ENCODE measurements at regions not wholly inside any gene's neighbourhood (a gene's known extent, or its start where the extent isn't known, plus 50 kb on each side); places are given as distances from the start of the nearest gene placed in this dataset.

- H3K4me3 Mint-ChIP-seq = no peak overlapping the region
- peaks cover 2% of the 10 kb centered on the region for H3K9me3 Mint-ChIP-seq
- H3K36me3 Mint-ChIP-seq (ENCODE audit: low read depth) = no peaks in the 10 kb centered on the region
- CTCF ChIA-PET = no interaction called here
- no peak for DNase-seq
- intact Hi-C loops (cut with micrococcal nuclease) = no loop called here
- H3K27me3 Mint-ChIP-seq (ENCODE audit: low read depth) = no peaks in the 10 kb centered on the region
- no peak overlapping the region for H3K27ac Mint-ChIP-seq
- no peaks in the 10 kb centered on the region for H3K4me1 Mint-ChIP-seq (ENCODE audit: low read depth)
These were observed 571.8 kb upstream of the IL12A start for GRCh38 chr3:159416856-159417255.

GRCh38 chr3:159417761-159418160 is 570.9 kb upstream of the IL12A start:
- intact Hi-C loops (cut with micrococcal nuclease) = no loop called here
- no peaks in the 10 kb centered on the region for H3K36me3 Mint-ChIP-seq (ENCODE audit: low read depth)
- H3K9me3 Mint-ChIP-seq = peaks cover 2% of the 10 kb centered on the region
- CTCF ChIA-PET = no interaction called here
- no peaks in the 10 kb centered on the region for H3K27me3 Mint-ChIP-seq (ENCODE audit: low read depth)
- no peak for DNase-seq
- no peak overlapping the region for H3K4me3 Mint-ChIP-seq
- H3K4me1 Mint-ChIP-seq (ENCODE audit: low read depth) = no peaks in the 10 kb centered on the region
- H3K27ac Mint-ChIP-seq = no peak overlapping the region

GRCh38 chr3:159418571-159419526 is 569.8 kb upstream of the IL12A start:
- no peak for DNase-seq
- no peak overlapping the region for H3K4me3 Mint-ChIP-seq
- CTCF ChIA-PET = no interaction called here
- intact Hi-C loops (cut with micrococcal nuclease) = no loop called here
- H3K4me1 Mint-ChIP-seq (ENCODE audit: low read depth) = no peaks in the 10 kb centered on the region
- no peaks in the 10 kb centered on the region for H3K27me3 Mint-ChIP-seq (ENCODE audit: low read depth)
- H3K27ac Mint-ChIP-seq = no peak overlapping the region
- peaks cover 2% of the 10 kb centered on the region for H3K9me3 Mint-ChIP-seq
- H3K36me3 Mint-ChIP-seq (ENCODE audit: low read depth) = no peaks in the 10 kb centered on the region

- intact Hi-C loops (cut with micrococcal nuclease) = no loop called here
- CTCF ChIA-PET = no interaction called here
- no peak overlapping the region for H3K4me3 Mint-ChIP-seq
- peaks cover 5% of the 10 kb centered on the region for H3K9me3 Mint-ChIP-seq
- DNase-seq = no peak
- H3K4me1 Mint-ChIP-seq (ENCODE audit: low read depth) = no peaks in the 10 kb centered on the region
- no peaks in the 10 kb centered on the region for H3K36me3 Mint-ChIP-seq (ENCODE audit: low read depth)
- H3K27me3 Mint-ChIP-seq (ENCODE audit: low read depth) = no peaks in the 10 kb centered on the region
- no peak overlapping the region for H3K27ac Mint-ChIP-seq
These were observed 558.9 kb upstream of the IL12A start for GRCh38 chr3:159429702-159430101.

GRCh38 chr3:159432682-159433340 is 555.8 kb upstream of the IL12A start:
- H3K4me3 Mint-ChIP-seq = no peak overlapping the region
- H3K4me1 Mint-ChIP-seq (ENCODE audit: low read depth) = no peaks in the 10 kb centered on the region

GRCh38 chr3:159439346-159439745 is 549.3 kb upstream of the IL12A start:
- CTCF ChIA-PET = no interaction called here
- no peak for DNase-seq
- no peak overlapping the region for H3K4me3 Mint-ChIP-seq
- no peaks in the 10 kb centered on the region for H3K36me3 Mint-ChIP-seq (ENCODE audit: low read depth)
- peaks cover 3% of the 10 kb centered on the region for H3K27me3 Mint-ChIP-seq (ENCODE audit: low read depth)
- H3K4me1 Mint-ChIP-seq (ENCODE audit: low read depth) = no peaks in the 10 kb centered on the region
- intact Hi-C loops (cut with micrococcal nuclease) = no loop called here
- no peaks in the 10 kb centered on the region for H3K9me3 Mint-ChIP-seq
- H3K27ac Mint-ChIP-seq = no peak overlapping the region

More at GRCh38 chr3:159432682-159433340, 555.8 kb upstream of the IL12A start:
- no peak overlapping the region for H3K27ac Mint-ChIP-seq
- DNase-seq = no peak
- no peaks in the 10 kb centered on the region for H3K36me3 Mint-ChIP-seq (ENCODE audit: low read depth)
- CTCF ChIA-PET = no interaction called here
- peaks cover 5% of the 10 kb centered on the region for H3K9me3 Mint-ChIP-seq
- intact Hi-C loops (cut with micrococcal nuclease) = no loop called here
- H3K27me3 Mint-ChIP-seq (ENCODE audit: low read depth) = no peaks in the 10 kb centered on the region

- CTCF ChIA-PET = no interaction called here
- DNase-seq = no peak
- Mint-ChIP-seq H3K27ac (no peak overlapping the region), H3K36me3 (ENCODE audit: low read depth) (no peaks in the 10 kb centered on the region), H3K27me3 (ENCODE audit: low read depth) (peaks cover 3% of the 10 kb centered on the region), H3K4me1 (ENCODE audit: low read depth) (no peaks in the 10 kb centered on the region), H3K9me3 (peaks cover 2% of the 10 kb centered on the region), H3K4me3 (no peak overlapping the region)
- intact Hi-C loops (cut with micrococcal nuclease) = no loop called here
These were observed 547.4 kb upstream of the IL12A start for GRCh38 chr3:159441279-159441678.

GRCh38 chr3:159443266-159443665 is 545.4 kb upstream of the IL12A start:
- CTCF ChIA-PET = no interaction called here
- H3K9me3 Mint-ChIP-seq = peaks cover 2% of the 10 kb centered on the region
- no peaks in the 10 kb centered on the region for H3K36me3 Mint-ChIP-seq (ENCODE audit: low read depth)
- no peak for DNase-seq
- H3K4me1 Mint-ChIP-seq (ENCODE audit: low read depth) = no peaks in the 10 kb centered on the region
- intact Hi-C loops (cut with micrococcal nuclease) = no loop called here
- no peak overlapping the region for H3K4me3 Mint-ChIP-seq
- H3K27me3 Mint-ChIP-seq (ENCODE audit: low read depth) = peaks cover 3% of the 10 kb centered on the region
- no peak overlapping the region for H3K27ac Mint-ChIP-seq

GRCh38 chr3:159447841-159448240 is 540.8 kb upstream of the IL12A start:
- Mint-ChIP-seq H3K27me3 (ENCODE audit: low read depth) (no peaks in the 10 kb centered on the region), H3K27ac (no peak overlapping the region), H3K36me3 (ENCODE audit: low read depth) (no peaks in the 10 kb centered on the region), H3K9me3 (peaks cover 3% of the 10 kb centered on the region), H3K4me3 (no peak overlapping the region), H3K4me1 (ENCODE audit: low read depth) (no peaks in the 10 kb centered on the region)
- CTCF ChIA-PET = no interaction called here
- intact Hi-C loops (cut with micrococcal nuclease) = no loop called here
- DNase-seq = no peak

- Mint-ChIP-seq H3K27ac (no peak overlapping the region), H3K4me3 (no peak overlapping the region)
- intact Hi-C loops (cut with micrococcal nuclease) = no loop called here
These were observed 539.7 kb upstream of the IL12A start for GRCh38 chr3:159448902-159449301.

GRCh38 chr3:159451067-159451466 is 537.6 kb upstream of the IL12A start:
- H3K9me3 Mint-ChIP-seq = peaks cover 1% of the 10 kb centered on the region
- intact Hi-C loops (cut with micrococcal nuclease) = no loop called here
- no peaks in the 10 kb centered on the region for H3K27me3 Mint-ChIP-seq (ENCODE audit: low read depth)
- H3K4me1 Mint-ChIP-seq (ENCODE audit: low read depth) = no peaks in the 10 kb centered on the region
- H3K36me3 Mint-ChIP-seq (ENCODE audit: low read depth) = no peaks in the 10 kb centered on the region
- no peak overlapping the region for H3K27ac Mint-ChIP-seq
- no peak for DNase-seq
- H3K4me3 Mint-ChIP-seq = no peak overlapping the region
- CTCF ChIA-PET = no interaction called here

More at GRCh38 chr3:159448902-159449301, 539.7 kb upstream of the IL12A start:
- CTCF ChIA-PET = no interaction called here
- Mint-ChIP-seq H3K4me1 (ENCODE audit: low read depth) (no peaks in the 10 kb centered on the region), H3K9me3 (peaks cover 3% of the 10 kb centered on the region), H3K27me3 (ENCODE audit: low read depth) (no peaks in the 10 kb centered on the region), H3K36me3 (ENCODE audit: low read depth) (no peaks in the 10 kb centered on the region)
- no peak for DNase-seq

GRCh38 chr3:159451482-159451881 is 537.2 kb upstream of the IL12A start:
- no peak for DNase-seq
- no peaks in the 10 kb centered on the region for H3K27me3 Mint-ChIP-seq (ENCODE audit: low read depth)
- H3K36me3 Mint-ChIP-seq (ENCODE audit: low read depth) = no peaks in the 10 kb centered on the region
- no peak overlapping the region for H3K27ac Mint-ChIP-seq
- no peak overlapping the region for H3K4me3 Mint-ChIP-seq
- CTCF ChIA-PET = no interaction called here
- intact Hi-C loops (cut with micrococcal nuclease) = no loop called here
- peaks cover 1% of the 10 kb centered on the region for H3K9me3 Mint-ChIP-seq
- no peaks in the 10 kb centered on the region for H3K4me1 Mint-ChIP-seq (ENCODE audit: low read depth)

GRCh38 chr3:159453036-159453435 is 535.6 kb upstream of the IL12A start:
- no peak overlapping the region for H3K4me3 Mint-ChIP-seq
- no peaks in the 10 kb centered on the region for H3K36me3 Mint-ChIP-seq (ENCODE audit: low read depth)
- no peaks in the 10 kb centered on the region for H3K4me1 Mint-ChIP-seq (ENCODE audit: low read depth)
- no peak for DNase-seq
- intact Hi-C loops (cut with micrococcal nuclease) = no loop called here
- H3K9me3 Mint-ChIP-seq = peaks cover 1% of the 10 kb centered on the region
- CTCF ChIA-PET = no interaction called here
- no peaks in the 10 kb centered on the region for H3K27me3 Mint-ChIP-seq (ENCODE audit: low read depth)
- no peak overlapping the region for H3K27ac Mint-ChIP-seq
